NK-92 treated with Interleukin-12 subunit alpha and Interleukin-12 subunit beta, amount 100 ng/mL, for 24 hours (cell line): ENCODE measurements at regions not wholly inside any gene's neighbourhood (a gene's known extent, or its start where the extent isn't known, plus 50 kb on each side); places are given as distances from the start of the nearest gene placed in this dataset.
"Not testable (repeated sequence)": the region's sequence is repeated elsewhere in the genome, so short reads cannot be mapped to it uniquely, and the experiment has no call there.

Experiments
- DNase-seq: peaks from one replicate; lab custom pipeline; 2025; lab: John Stamatoyannopoulos, UW

- no peak for DNase-seq
These were observed 600.7 kb downstream of the IRS1 start for GRCh38 chr2:226198956-226199355.

DNA sequence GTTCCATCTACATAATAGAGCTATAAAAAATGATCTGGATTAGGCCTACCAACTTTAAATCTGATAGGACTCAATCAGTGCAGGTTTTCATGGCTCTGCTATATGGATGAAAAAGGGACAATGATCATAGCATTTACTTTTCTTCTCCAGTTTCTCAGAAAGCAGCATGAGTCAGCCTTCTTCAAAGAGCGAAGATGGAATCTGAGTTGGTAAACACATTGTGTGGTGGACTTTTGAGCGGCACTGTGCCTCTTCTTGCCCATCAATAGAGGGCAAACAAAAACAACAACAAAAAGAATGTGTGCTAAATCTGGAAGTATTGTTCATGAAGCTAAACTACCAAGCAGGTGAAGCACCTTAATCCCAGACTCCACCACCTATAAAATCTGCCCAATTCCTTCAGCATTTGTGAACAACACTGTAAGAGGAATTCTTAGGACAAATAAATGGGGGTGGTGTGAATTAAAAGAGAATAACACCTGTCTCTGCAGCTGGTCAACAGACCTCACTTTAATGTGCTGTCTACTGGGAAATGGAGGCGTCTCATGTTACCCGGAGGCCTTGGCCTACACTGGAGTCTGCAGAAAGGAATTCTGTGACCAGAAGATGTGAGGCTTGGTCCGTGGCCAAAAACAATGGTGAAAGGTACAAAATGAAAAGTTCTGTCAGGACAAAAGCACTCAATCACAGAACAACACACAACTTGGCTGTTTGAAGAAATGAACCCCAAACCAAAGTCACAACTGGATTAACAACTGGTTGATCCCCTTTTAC lies 609.0 kb downstream of the IRS1 start:
- DNase-seq = no peak

- DNase-seq = no peak
These were observed 610.6 kb downstream of the IRS1 start for GRCh38 chr2:226189061-226189460.

DNA sequence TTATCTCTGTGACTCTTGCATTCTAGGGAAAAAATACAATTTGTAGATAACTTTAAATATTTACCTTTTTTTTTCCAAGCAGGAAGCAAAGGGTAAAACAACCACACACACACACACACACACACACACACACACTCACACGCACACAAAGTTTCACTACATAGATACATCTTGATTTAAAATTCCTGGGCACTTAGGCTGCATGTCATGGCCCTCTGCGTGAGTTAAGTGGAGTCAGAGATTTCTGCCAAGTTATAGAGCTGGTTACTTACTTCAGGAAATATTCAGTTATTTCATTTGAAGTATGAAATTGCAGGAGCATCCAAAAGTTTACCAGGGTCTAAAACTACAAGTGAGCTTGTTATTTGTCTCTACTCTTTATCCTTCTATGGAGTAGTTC lies 612.0 kb downstream of the IRS1 start:
- no peak for DNase-seq

DNA sequence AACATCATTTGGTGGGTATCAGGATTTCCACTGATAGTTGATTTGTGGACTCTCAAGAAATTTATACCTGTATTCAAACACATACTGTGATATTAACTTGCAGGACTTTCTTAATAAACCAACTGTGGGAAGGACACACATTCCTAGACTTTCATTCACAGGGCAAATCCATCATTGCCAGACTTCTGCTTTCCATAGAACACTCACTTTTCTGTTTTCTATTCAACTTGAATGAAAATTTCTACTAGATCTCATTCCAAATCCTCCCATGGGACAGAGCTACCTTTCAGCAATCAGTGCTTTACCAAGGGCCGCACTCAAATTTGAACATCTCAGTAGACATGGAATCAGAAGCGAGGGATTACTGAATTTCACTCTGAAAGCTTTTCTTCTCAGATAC lies 612.5 kb downstream of the IRS1 start:
- no peak for DNase-seq

DNA sequence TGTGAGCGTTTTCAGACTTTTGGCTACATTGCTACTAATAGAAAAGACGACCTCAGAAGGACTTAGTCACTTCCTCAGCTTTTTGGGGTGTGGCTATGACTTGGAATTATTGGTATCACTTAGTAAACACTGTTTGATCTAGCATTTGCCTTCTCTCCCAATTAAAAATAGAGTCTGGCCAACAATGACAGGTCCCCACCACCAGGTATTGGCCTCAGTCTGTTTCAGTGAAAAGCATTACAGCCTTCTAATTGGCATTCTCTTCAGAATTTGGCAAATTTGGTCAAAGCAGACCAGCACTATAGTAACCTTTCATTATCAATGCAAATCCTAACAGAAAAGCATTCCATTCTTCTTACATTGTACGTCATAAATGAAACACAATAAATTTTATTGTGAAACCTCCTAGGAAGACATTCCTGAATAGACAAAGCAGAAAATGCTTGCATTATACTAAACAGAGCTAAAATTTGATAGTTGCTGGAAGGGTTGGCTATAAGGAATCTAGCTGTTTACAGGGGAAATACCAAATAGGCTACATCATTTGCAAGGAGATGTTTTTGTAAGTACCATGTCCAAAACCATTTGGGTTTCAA lies 613.9 kb downstream of the IRS1 start:
- DNase-seq = no peak

DNA sequence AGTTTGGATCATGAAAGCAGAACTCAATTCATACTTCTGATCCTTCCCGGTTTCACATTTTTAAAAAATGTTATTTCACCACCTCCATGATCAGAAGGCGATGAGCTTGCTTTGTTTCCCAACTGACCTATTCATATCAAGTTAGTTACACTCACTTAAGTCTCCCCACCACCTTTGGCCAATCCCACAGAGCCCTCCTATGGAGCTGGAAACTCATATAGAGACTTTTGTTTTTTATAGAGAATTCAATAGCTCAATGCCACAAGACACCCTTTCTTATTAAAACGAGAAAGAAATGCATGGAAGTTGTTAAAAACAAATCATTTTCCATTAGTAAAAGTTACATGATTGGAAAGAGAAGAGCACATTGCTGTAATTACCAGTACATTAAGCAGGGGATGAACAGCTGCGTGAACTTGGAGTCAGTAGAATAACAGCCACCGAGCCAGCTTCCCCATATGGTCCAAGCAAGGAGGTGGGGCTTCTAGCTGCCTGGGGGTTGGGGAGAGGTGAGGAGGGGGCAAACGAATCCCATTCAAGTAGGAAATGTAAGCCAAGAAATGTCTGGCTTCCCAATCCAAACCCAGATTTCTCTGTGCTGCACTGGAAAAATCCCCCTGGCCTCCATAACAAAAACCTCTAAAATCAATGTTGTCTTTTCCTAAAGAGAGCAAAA lies 614.5 kb downstream of the IRS1 start:
- no peak for DNase-seq

- no peak for DNase-seq
These were observed 615.1 kb downstream of the IRS1 start for GRCh38 chr2:226184540-226184939.

DNA sequence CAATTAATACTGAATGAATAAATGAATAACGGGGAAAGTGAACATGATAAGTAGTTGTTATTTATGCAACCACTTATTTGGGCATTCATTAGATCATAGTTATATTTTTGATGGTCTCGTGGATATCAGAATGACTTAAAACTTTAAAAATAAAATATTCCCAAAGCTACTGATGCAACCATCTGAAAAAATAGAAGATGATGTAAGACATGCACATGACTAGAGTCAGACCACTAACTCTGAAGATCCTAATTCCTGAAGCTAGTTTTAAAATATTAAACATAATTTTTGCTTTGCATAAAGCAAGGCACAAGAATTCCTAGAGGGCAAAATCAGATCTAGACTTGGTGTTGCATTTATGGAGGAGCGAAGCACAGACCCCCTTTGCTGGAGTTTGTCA lies 616.1 kb downstream of the IRS1 start:
- DNase-seq = no peak

GRCh38 chr2:226183033-226183432 lies 616.6 kb downstream of the IRS1 start:
- DNase-seq = no peak

- no peak for DNase-seq
These were observed 617.7 kb downstream of the IRS1 start for GRCh38 chr2:226181909-226182308.

- DNase-seq = no peak
These were observed 619.2 kb downstream of the IRS1 start for GRCh38 chr2:226180281-226180884.

DNA sequence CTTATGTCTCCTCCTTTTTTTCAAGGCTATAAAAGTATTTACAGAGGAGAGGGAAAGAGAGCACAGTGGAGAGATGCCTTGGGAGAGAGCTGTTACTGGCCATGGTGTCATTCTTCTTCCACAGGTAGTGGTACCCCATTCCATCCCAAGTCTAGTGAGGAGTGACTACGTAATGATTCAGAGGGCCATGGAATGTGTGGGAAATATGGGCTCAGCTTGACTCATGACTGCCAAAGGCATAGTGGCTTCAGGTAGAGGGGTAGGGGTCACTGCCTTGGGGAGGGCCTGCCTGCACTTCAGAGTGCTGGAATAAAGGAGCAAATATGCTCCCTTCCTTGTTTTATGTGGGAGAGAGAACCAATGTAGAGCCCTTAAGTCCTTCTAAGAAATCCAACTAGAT lies 620.6 kb downstream of the IRS1 start:
- no peak for DNase-seq

DNA sequence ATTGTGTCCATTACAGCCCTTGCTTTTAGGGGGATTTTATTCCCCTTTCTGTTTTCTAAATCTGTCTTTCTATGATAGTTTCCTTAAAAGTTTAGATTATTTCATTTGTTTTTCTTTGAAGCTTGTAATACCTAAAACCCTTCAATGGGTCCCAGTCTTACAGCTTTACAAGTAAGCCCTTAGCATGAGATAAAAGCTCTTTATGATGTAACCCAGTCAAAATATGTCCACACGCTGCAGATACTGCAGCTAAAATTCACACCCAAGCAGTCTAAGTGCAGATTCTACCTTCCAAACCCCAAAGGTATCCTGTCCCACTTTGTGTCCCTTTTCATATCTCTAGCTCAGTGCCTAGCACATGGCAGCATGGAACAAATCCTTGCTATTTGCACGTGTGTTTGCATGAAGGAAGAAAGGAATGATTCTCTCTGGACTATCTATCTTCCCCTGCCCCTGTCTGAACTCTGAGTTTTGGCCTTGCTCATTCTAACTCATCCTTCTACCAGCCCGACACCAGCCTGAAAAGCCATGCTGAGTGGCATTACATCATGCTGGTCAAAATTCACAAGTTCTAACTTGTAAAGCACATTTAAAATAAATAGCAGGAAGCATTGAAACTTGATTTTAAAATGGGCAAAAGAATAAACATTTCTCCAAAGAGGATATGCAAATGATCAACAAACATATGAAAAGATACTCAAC lies 623.2 kb downstream of the IRS1 start:
- DNase-seq = no peak

- no peak for DNase-seq
These were observed 625.2 kb downstream of the IRS1 start for GRCh38 chr2:226174390-226174789.

DNA sequence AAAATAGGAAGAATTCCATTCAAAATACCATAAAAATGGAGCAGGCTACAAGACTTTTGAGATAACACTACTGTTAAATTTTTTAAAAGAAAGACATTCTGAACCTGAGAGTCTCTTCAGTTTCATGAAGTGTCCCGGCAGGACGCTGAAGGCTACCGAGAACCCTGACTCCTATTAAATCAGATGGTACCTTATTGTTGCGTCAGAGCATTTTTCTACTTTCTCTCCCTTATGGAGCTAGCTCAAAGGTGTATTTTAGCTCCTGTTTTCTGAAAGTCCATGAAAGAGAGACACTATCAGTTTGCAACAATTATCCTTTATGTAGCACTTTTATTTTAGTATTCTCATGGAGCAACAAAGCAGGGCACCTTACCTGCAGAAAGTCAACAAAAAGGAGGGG lies 626.7 kb downstream of the IRS1 start:
- no peak for DNase-seq

GRCh38 chr2:226172309-226172708 lies 627.3 kb downstream of the IRS1 start:
- no peak for DNase-seq

DNA sequence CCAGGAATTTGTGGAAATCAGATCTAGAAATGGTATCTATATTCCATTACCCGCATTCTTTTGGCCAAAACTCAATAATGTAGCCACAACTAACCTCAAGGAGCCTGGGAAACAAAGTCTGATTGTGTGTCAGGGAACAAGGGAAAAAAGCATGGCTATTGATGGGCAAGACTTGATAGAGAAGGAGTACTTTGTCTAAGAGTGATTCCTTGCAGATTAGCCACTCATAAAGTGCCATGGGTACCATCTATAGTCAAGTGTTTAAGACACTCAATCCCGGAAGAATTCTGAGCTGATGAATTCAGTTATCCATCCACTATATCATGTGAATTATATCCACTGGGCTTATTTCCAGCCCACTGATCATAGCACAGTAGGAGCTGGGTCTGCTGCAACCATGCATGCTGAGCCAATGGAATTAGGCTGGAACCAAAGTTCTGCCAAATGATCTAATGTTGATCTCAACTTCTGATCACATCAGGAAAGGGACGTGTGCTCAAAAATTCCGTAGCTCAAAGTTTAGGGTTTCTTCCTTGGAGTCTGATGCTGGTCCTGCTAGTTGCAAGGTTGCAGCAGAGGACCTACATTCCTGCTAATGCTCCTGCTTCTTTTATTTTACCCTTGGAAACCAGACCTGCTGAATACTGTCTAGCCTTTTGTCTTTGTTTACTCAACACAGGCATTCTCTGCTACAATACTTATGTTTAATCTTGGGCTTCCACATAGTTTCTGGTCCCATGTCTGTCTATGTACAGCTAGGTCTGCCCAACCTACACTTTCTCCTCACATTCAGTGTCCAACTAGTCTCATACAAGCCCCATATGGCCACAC lies 629.7 kb downstream of the IRS1 start:
- no peak for DNase-seq

DNA sequence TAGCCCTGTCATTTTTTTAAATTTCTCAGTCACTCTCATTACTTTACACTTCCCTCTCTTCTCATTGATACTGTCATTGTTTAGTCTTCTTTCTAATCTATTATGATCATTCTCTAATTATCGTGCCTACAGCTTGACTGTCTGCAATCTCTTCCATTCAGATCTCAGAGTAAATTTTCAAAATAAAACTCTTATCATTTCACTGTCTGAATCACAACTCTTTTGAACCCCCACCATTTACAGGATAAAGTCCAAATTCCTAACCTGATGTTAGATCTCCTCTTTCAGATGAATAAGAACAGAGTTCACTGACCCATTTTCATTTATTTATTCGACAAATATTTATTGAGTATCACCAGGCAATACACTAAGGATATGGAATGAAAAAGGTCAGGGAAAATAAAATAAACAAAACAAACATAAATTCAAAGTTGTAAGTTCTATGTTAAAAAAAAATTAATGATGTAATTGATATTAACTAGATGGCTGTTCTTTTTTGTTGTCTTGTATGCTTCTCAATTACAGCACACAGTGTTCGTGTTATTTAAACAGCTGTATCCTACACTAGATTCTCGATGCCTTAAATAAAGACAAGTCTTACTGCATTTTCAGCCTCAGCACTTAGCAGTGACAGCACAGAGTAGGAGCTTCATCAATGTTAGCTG lies 631.0 kb downstream of the IRS1 start:
- no peak for DNase-seq

DNA sequence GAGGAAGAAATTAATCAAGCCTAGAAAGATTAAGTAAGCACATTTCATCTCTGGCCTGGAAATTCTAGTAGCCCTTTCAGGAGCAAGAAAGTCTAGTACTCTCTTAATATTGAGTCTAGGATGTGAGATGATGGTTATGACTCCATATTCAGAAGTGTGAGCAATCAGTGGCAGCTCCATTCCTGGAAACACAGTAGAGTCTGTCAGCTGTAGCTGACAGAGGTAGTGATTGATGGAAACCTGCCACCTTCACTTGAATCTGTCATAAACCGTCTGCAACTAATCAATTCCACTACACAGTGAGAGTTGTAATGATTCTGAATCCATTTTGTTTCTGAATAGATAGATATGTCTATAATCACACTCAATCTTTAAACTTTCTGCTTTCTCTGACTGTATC lies 635.1 kb downstream of the IRS1 start:
- no peak for DNase-seq

DNA sequence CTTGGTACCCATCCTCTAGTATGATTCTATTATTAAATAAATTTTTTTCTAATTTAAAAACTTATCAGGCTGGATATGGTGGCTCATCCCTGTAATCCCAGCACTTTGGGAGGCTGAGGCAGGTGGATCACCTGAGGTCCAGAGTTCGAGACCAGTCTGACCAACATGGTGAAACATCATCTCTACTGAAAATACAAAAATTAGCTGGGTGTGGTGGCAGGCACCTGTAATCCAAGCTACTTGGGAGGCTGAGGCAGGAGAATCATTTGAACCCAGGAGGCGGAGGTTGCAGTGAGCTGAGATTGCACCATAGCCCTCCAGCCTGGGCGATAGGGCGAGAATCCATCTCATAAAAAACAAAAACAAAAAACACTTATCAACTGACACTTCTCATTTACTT lies 639.0 kb downstream of the IRS1 start:
- DNase-seq = not testable (repeated sequence)
